Smooth muscle cell of the brain vasculature (primary cell): ENCODE measurements at regions not wholly inside any gene's neighbourhood (a gene's known extent, or its start where the extent isn't known, plus 50 kb on each side); places are given as distances from the start of the nearest gene placed in this dataset.

Experiments used
- DNase-seq: peaks from one replicate; pipeline ENCODE4 v3.0.0-alpha.2; 2012; ENCODE audit warnings: low read depth, low spot score

DNA sequence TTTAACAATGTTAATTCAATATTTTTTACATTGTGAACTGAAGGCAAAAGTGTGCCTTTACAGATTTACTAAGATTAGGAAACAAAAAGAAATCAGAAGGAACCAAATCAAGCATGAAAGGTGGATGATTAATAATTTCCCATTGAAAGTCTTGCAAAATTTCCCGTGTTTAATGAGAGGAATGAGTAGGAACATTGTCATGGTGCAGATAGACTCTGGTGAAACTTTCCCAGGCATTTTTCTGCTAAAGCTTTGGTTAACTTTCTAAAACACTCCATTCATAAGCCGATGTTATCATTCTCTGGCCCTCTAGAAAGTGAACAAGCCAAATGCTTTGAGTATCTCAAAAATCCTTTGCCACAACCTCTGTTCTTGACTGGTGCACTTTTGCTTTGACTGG lies 1522.8 kb upstream of the PABPC4L start:
- no peak for DNase-seq

DNA sequence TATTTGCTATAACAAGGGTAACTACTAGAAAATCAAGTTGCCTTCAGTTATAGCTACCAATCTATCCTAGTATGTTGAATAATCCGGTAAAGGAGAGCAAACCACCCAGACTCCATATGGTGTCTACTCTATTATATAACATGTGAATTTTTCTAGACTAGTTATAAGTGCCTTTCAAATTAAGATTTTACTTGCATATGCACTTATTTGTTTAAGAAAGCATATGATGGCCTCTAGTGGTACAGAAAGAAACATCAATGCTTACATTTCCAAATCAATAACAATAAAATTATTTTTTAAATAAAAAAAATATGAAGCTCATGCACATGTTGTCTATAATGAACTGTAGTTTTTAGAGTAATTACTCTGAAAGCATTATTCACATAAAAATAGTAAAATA lies 1516.4 kb upstream of the PABPC4L start:
- DNase-seq = no peak

DNA sequence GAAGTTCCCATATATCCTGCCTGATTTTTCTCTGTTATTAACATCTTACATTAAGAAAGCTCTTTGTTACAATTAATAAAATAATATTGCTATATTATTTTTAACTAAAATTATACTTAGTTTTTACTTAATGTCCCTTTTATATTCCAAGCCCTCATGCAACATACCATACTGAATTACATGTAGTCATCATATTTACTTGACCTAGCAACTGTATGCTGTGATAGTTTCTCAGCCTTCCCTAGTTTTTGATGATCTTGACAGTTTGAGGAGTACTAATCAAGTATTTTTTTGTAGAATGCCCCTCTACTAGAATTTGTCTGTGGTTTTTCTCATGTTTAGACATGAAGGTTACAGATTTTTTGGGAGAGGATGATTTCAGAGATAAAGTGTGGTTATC lies 1503.8 kb upstream of the PABPC4L start:
- no peak for DNase-seq

DNA sequence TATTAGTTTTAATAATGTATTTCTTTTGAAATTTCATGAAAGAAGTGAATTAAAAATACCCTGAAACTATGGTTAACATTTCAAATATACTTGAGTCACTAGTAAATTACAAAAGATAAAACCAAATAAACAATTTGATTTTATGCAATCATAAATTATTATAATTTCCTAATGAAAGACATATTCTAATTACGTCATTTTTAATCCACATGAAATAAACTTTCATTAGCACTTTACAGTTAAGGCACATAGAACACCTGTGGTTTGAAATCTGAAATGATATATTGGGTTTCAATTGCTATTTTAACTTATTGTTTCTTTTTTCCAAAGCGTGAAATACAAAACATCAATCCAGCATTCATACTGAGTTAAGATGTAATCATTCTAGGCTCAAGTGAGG lies 1492.5 kb upstream of the PABPC4L start:
- no peak for DNase-seq

DNA sequence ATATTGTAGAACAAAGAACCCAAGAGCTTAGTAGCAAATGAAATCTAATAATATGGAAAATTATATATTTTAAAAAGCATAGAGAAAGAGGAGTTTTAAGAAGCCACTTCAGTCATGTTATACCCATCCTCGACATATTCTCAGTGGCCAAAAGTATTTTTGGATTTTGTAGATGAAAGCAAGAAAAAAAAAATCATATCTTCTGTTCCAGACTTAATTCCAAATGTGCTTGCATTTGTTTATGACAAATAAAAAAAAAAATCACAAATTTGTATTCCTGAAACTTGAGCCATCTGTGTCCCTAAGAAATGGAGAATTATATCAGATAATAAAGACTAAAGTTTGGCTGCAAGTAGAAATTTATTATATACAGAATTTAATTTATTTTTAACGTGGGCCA lies 1482.4 kb upstream of the PABPC4L start:
- no peak for DNase-seq

DNA sequence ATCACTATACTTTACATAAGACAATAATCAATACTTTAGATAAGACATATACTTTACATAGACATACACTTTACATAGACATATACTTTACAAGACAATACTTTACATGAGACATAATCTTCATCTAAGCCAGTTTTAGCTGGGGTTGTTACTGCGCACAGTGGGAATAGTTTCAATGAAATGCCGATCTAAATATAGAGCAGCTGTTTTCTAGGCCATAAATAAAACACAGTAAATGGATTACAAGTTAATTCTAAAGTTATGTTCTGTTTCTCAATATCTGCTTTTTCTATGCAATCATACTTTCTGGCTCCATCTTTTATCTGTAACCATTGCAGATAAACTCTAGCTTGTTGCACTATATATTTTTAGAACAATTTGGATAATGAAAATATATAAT lies 1470.6 kb upstream of the PABPC4L start:
- no peak for DNase-seq

DNA sequence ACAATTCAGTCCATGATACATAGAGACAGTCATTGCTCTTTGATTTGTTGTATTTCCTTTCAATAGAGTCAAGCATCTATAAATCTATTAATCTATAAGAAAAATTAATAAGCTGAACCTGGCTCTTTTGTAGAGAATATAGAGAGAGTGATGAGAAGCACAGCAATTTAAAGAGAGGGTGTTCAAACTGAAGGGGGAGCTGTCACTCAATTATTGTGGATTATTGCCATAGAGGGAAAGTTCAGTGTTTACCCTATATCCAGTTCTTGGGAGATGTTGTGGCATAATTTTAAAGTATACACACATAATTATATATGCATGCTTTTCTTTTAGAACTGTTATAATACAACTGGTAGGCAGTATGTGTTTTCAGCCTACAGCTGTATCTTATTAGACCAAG lies 1469.0 kb upstream of the PABPC4L start:
- no peak for DNase-seq
